Muscle of arm (tissue), 1 donor: ENCODE measurements at regions not wholly inside any gene's neighbourhood (a gene's known extent, or its start where the extent isn't known, plus 50 kb on each side); places are given as distances from the start of the nearest gene placed in this dataset.

ENCODE experiments used
- DNase-seq: peaks from one replicate; pipeline ENCODE4 v3.0.0-alpha.2; 2013

- no peak for DNase-seq
Observed at GRCh38 chr12:65623507-65623906, 200.8 kb upstream of the HMGA2 start.

GRCh38 chr12:65624554-65625086 is 199.7 kb upstream of the HMGA2 start:
- no peak for DNase-seq

GRCh38 chr12:65628061-65628460 is 196.2 kb upstream of the HMGA2 start:
- DNase-seq = no peak

GRCh38 chr12:65630555-65630954 is 193.7 kb upstream of the HMGA2 start:
- no peak for DNase-seq

- no peak for DNase-seq
Observed at GRCh38 chr12:65631621-65632111, 192.6 kb upstream of the HMGA2 start.

- no peak for DNase-seq
Observed at GRCh38 chr12:65632131-65632855, 192.0 kb upstream of the HMGA2 start.

GRCh38 chr12:65634061-65634460 is 190.2 kb upstream of the HMGA2 start:
- no peak for DNase-seq

- no peak for DNase-seq
Observed at GRCh38 chr12:65634626-65635331, 189.5 kb upstream of the HMGA2 start.

- DNase-seq = no peak
Observed at GRCh38 chr12:65636436-65636835, 187.8 kb upstream of the HMGA2 start.

GRCh38 chr12:65637150-65637549 is 187.1 kb upstream of the HMGA2 start:
- DNase-seq = no peak

- DNase-seq = no peak
Observed at GRCh38 chr12:65637774-65638173, 186.5 kb upstream of the HMGA2 start.

- DNase-seq = no peak
Observed at GRCh38 chr12:65638324-65638723, 186.0 kb upstream of the HMGA2 start.

GRCh38 chr12:65640489-65640901 is 183.8 kb upstream of the HMGA2 start:
- no peak for DNase-seq

- DNase-seq = no peak
Observed at GRCh38 chr12:65642061-65642661, 182.1 kb upstream of the HMGA2 start.

- DNase-seq = no peak
Observed at GRCh38 chr12:65643171-65643570, 181.1 kb upstream of the HMGA2 start.

- DNase-seq = no peak
Observed at GRCh38 chr12:65643595-65644386, 180.5 kb upstream of the HMGA2 start.

GRCh38 chr12:65646127-65646643 is 178.1 kb upstream of the HMGA2 start:
- DNase-seq = no peak

GRCh38 chr12:65647074-65647473 is 177.2 kb upstream of the HMGA2 start:
- DNase-seq = no peak

GRCh38 chr12:65648461-65648860 is 175.8 kb upstream of the HMGA2 start:
- DNase-seq = no peak

GRCh38 chr12:65649126-65649525 is 175.2 kb upstream of the HMGA2 start:
- no peak for DNase-seq

- DNase-seq = no peak
Observed at GRCh38 chr12:65651060-65651459, 173.2 kb upstream of the HMGA2 start.

- no peak for DNase-seq
Observed at GRCh38 chr12:65653321-65653720, 171.0 kb upstream of the HMGA2 start.
